CD4-positive, alpha-beta T cell treated with Interleukin-15 for 1 hour (primary cell): ENCODE measurements at regions not wholly inside any gene's neighbourhood (a gene's known extent, or its start where the extent isn't known, plus 50 kb on each side); places are given as distances from the start of the nearest gene placed in this dataset.
"Not testable (repeated sequence)": the region's sequence is repeated elsewhere in the genome, so short reads cannot be mapped to it uniquely, and the experiment has no call there.

Experiments used
- DNase-seq: peaks from one replicate; pipeline ENCODE4 v3.0.0-alpha.2; 2020

DNA sequence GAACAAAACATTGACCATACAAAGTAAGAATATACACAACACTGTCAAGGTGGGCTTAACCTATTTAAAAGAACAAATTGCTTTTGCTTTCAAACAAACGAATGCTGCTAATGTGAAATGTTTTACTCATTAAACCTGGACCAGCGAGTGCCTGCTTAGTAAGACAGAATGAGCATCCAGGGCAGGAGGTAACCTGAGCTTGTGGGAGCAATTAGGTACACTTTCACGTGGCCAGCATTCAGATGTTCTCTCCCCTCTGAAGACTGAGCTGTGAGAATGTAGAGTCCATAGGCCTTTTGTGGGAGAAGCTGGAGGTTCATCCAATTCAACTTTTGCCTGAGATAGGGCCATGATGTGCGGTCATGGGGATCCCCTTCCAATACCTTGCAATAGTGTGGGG, 266.5 kb downstream of the TSN start:
- DNase-seq = no peak

DNA sequence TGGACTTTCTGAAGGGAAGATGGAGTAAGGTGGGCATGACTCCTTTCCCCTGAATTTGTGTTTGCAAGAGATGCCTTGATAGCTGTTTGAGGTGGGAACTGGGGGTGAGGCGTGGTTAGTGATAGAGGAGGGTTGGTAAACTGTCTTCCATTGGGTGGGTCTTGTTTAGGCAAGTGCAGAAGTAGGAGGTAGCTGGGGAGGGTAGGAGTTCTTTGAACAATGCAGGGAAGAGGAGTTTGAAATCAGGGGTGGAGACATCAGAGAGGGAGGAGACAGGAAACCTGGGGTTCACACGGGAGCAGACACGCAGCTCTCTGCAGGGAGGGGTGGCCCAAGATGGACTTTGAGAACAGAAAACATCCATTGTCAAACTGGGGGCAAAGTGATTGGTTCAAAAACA, 267.1 kb downstream of the TSN start:
- no peak for DNase-seq

DNA sequence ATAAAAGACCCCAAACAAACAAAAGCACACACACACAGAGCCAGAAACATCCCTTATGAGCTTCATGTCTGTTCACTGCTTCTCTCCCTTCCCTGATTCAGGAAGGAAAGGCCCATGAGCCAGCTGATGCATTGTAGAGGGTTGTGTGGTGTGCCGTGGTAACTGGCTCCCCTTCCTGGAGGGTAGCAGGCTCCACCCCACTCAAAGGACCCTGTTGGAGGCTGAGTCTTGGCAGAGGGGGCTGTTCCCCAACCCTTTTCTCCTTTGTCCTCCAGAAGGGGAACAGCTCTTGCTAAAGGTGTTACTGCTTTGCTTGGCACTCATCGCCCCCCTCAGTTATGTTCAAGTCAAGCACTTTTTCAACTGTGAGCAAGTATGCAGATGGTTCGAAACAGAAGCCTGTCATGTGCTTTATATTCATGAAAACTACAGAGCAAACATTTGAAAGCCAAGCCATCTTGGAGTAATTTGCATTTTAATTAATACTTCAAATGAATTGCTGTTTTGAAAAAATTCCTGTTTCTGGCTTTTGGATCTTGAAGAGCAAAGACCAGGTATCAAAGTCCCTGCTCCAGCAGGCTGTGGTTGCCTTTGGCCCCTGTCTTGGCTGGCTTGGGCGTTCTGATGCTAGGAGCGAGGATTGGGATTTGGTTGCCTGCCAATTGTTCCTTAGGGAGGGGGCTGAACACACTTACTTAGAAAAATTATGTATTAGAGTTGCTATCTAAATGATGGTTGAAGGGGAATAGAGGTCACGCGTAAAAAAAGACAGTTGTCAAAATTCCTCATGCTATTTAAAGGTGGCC, 267.8 kb downstream of the TSN start:
- DNase-seq = no peak

DNA sequence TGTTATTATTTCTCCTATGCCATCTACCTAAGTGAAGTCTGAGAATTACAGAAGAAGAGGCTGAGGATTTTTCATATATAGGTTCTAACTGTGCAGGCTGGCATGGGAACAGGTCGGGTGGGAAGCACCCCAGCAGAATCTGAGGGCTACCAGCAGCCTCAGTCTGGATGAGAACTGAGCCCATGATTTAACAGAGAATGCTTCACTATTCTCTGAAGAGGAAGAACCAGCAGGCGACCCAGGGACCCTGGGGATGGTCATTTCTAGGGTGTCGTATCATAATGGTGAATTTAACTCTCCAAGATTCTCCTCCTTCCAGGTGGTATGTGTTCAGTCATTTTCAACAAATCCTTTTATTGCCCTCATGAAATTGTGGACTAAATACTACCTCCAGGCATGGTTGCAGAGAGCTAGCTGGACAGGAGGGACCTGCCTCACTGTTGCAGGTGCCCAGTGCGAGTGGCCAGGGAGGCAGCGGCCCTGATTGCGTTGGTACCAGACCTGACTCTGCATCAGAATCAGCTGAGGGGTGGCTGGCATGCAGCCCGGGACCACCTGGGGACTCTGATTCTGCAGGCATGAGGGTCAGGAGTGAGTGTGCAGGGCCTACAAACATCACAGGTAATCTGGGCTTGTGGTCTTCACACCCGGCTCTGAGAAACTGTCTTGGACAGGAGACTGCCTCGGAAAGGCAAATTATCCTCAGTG, 272.2 kb downstream of the TSN start:
- no peak for DNase-seq

DNA sequence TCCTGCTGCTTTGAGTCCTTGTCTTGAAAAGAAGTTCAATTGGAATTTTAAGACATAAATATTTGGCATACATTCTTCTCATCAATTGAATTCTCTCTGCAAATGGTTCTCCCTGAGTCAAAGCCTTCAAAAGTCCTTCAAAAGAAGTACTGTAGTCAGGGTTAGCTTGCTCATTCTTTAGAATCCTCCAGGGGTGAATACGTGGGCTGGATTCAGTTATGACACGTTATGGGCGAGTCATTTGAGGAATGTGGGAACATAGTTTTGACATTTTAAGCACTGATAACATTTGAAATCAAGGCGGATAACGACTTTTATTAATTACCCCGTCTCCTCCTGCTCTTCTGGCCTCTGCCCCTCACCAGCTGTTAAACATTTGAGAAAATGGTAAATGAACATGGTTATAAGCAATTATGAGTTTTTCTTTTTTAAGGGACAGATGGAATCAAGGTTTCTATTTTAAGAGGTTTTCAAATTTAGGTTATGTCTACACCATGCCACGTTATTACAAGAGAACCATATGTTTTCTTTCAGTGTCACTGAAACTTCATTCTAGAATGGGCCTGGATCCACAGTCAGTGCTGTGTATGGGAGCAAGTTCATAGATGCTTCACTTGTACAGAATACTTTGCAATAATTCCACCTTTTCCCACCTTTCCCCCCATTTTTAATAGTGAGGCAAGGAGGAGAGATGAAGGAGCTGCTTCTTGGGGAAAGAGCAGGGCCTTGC, 273.1 kb downstream of the TSN start:
- no peak for DNase-seq

DNA sequence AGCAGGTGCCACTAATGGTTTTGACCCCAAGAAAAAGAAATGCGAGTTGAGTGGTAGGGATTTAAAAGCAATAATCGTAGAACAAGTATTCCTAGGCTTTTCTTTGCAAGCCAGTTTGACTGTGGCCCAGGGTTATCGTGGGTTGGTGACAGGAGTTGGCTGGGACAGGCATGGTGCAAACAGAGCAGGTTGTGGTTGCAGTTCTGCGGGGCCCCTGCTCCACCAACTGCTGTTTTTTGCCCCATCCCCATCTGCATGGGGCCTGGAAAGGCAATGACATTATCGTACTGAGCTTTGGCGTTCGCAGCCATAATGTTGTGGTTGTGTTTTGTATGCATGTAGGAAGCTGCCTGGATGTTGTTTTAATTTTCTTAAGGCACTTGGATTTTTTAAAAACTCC, 274.0 kb downstream of the TSN start:
- no peak for DNase-seq

DNA sequence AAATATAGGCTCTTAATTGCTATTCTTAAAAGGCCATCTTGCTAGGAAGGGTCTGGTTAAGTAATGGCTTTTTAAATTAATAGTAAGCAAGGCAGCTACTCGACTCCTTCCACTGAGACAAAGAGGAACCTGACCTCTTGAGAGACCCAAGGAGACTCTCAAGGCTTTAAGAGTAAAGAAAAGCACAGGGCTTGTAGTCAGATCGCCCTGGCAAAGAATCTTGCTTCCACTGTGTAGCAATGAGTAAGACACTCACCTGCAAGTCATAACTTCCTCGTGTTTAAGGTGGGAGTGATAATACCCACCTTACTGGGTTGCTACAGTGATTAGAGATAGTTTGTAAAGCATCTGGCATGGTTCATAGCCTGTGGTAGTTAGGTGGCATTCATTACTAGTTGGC, 274.5 kb downstream of the TSN start:
- no peak for DNase-seq

DNA sequence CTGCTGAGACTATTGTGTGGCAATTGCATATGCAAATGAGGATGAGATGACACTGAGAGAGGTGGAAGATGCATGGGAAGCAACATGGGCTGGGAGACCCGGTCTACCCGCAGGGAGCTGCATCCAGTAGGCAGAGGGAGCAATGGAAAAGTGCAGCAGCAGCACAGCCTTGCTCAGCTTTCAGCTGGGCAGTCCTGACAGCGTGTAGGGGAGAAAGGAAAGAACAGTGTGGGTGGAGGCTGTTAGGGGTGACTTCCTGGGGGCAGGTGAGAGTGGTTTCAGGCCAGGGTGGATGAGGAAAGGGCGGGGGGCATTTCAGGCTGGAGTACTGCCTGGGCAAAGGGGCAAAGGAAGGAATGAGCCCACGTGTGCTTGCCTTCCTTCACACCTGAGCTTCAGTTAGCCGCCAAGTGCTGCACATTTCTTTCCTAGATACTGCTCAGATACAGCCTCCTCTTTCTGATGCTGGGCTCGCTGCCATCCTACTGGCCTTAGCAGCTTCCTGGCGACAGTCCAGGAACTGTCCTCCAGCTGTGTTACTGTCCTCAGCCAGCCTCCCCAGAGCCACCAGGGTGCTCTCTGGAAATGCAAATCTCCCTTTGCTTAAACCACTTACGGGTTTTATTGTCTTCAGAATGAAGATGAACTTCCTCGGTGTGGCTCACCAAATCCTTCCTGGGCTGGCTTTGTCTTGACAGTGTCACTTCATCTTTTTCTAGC, 276.3 kb downstream of the TSN start:
- no peak for DNase-seq

DNA sequence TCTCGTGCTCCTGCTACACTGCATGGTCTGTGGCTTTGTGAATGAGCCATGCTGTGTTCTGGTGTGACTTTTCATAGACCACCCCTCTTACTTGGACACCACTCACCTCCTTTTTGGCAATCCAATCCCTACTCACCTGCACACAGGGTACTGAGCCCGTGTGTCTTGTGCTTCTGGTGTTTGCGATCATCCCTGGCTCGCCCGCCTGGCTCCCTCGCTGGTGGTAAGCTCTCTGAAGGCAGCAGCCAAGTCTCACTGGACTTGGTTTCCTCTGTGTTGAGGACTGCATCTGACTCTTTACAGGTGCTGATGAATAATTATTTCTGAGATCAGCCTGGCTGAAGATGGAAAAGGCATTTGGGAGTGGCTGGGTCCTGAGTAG, 276.8 kb downstream of the TSN start:
- DNase-seq = no peak

DNA sequence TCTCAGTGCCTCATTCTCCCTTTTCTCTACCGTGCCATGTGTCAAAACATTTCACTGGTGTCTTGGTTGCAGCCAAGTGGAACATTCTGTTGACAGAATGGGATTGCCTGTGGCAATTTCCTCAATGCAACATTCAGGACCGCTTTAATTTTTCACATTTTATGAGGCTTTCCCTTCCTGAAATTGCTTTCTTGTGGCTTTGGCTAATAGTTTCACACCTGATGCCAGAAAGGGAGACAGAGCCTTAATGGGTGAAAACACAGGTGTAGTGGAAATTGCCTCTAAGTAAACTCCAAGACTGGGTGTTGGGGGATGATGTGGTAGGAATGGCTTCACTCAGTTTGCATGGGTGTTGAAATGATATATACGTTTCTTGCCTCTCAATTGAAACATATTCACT, 278.3 kb downstream of the TSN start:
- DNase-seq = no peak

DNA sequence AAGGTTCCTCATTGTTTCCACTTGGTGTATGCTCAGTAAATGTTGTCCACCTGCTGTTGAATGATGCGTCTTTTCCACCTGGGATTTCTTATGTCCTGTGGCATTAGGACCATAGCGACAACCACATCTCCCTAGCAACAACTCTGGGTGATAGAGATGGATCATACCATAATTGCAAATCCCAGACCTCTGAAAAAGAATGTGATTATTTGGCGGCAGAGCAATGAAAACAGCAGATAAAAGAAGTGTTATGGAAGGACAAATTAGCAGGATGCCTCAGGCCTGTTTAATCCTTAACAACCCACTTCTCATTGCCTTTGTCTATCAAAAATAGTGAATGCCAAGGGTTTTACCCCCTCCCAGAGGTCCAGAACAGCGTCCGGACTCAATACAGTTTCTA, 278.9 kb downstream of the TSN start:
- no peak for DNase-seq

DNA sequence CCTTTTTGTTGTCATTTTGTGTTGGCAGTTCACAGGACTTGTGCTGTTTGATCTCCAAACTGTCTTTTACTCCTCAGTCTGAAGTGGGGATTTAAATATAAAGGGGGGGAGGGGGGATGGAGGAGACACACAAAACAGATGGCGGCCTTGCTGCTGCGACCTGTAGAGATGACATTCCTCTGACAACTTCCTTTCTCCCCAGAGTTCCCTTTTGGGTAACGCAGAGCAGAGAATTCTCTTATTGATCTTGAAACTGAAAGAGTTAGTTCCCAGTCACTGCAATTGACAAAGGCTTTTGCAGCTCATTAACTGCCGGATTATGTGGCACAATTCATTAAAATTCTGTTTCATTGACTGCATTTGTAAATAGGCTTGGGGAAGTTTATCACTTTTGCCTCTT, 279.3 kb downstream of the TSN start:
- no peak for DNase-seq

DNA sequence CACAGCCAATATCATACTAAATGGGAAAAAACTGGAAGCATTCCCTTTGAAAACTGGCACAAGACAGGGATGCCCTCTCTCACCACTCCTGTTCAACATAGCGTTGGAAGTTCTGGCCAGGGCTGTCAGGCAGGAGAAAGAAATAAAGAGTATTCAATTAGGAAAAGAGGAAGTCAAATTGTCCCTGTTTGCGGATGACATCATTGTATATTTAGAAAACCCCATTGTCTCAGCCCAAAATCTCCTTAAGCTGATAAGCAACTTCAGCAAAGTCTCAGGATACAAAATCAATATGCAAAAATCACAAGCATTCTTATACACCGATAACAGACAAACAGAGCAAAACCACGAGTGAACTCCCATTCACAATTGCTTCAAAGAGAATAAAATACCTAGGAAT, 283.4 kb downstream of the TSN start:
- DNase-seq = not testable (repeated sequence)

DNA sequence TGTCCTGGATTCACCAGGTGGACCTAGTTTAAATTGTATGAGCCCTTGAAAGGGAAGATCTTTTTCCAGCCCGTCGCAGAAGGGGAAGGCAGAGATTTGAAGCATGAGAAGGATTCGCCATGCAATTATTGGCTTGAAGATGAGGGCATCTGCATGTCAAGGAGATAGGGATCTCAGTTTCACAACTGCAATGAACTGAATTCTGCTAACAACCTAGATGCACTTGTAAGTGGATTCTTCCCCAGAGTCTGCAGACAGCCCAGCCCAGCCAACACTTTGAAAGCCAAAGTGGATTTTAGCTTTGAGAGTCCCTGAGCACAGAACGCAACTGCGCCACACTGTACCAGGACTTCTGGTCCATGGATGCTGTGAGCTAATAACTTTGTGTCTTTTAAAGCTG, 286.0 kb downstream of the TSN start:
- no peak for DNase-seq

DNA sequence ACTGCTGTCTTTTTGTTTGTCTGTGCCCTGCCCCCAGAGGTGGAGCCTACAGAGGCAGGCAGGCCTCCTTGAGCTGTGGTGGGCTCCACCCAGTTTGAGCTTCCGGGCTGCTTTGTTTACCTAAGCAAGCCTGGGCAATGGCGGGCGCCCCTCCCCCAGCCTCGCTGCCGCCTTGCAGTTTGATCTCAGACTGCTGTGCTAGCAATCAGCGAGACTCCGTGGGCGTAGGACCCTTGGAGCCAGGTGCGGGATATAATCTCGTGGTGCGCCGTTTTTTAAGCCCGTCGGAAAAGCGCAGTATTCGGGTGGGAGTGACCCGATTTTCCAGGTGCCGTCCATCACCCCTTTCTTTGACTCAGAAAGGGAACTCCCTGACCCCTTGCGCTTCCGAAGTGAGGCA, 296.2 kb downstream of the TSN start:
- not testable (repeated sequence) for DNase-seq

DNA sequence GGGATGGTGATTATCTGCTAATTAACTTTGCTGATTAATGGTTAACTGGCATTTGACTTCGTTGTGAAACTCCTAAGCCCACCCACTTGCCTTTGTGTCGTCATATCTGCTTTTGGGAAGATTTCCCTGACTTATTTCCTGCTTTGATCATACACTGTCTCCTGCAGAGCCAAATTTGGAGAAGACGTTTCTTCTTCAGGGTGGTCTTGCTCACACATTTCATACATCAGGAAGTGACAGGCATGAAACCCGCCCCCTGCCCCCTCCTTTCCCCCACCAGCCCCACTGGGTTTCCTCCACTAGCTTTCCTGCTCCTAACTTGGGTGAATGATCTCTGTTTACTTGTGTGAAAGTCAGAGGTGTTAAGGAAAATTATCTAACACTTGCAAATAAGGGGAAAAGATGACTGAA, 300.1 kb downstream of the TSN start:
- DNase-seq = no peak

DNA sequence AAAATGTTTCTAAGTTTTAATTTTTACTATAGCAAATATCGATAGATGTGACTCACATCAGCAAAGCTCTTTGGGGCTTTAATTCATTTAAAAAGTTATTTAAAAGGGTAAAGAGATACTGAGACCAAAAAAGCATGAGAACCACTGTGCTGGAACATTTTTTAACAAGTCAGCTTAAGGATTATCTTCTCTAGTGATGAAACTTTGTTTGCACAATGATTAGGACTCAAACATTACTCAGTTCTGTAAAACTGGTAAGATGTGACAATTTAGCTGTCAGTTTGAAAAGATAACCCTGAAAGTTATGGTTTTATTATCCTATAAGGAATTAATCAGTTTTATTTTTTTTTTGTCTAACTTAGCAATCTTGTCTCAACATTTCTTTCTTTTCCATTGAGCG, 301.4 kb downstream of the TSN start:
- no peak for DNase-seq

DNA sequence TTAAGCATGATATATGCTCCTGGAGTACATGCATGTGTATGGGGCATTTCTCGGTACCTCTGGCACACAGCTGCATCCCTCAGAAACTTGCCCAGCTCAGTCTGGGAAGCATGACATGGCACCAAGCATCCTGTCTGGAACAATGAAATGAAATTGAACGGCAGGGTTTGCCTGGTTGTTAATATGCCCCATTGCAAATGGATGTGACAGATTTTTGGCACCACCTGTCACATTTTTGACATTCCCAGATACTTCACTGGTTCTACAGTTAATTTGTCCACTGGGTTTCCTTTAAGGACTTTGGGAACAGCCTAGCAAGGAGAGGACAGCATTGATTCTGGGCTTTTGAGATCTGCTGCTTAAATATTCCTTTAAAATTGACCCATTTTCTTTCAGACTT, 305.8 kb downstream of the TSN start:
- DNase-seq = no peak

DNA sequence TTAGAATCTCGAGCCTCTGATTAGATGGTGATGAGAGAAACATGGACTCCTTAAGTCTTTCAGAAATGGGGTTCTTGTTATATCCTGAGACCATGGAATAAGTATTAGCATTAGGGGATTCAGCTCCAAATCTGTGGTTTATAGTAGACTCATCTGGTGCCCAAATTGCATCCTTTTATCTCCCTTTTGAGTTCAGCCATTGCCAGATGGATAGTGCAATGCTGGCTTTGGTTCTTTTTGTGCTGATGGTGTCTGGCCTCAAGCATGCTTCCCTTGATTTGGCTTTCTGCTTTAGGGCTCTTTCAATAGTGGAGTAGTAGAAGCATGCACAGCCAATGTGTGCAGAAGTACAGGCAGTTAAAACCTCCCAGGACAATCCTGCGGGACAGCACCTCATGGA, 306.4 kb downstream of the TSN start:
- no peak for DNase-seq

DNA sequence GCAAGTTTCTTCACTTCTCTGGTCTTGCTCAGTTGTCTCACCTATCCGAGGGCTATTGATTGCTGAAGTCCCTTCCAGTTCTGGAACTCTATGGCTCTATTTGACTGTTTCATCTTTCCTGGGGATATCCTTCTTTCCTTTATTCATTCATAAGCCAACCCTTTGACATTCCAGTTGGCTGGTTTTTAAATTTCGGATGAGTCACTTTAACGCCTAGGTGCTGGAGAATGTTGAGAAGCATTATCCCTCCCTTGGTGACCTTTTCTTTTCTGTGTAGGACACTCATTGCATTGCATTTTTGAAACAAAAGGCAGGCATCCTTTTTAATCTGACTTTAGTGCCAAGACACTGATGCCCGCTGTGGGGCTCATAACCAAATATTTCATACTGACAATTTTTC, 307.1 kb downstream of the TSN start:
- DNase-seq = no peak

DNA sequence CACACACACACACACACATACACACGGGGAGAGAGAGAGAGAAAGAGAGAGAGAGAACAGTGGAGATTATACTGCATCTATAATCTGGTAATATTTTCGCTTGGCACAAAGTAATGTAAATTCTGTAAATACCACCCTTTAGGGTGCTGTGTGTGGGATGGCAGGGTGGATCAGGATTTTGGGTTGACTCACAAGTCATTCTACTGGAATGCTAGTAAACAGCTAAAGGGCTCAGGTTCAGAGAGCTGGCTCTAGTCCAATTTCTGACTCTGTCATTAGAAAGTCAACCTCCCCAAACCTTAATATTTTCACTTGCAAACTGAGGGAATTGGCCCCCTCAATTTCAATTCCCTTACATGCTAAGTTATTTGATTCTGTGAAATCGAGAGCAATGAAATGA, 308.3 kb downstream of the TSN start:
- DNase-seq = no peak

DNA sequence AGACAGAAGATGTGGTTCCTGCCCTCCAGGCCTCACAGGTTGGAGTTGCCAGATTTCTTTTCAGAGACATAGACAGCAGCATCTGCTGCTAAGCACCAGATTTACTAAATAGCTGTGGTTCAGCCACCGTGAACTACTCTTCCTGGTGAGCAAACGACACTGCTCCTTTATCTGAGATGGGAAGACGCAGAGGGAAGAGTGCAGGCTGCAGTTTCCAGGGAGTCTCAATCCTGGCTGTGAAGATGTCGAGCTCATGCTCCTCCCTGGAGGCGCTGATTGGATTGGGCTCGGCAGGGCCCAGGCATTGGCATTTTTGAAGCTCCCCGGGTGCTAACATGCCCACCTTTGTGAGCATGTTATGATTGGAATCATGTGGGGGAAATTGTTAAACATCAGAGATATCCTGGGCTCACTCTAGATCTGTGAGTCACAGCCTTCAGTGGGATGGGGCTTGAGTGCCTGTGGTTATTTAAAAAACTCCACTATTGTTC, 314.8 kb downstream of the TSN start:
- DNase-seq = no peak

DNA sequence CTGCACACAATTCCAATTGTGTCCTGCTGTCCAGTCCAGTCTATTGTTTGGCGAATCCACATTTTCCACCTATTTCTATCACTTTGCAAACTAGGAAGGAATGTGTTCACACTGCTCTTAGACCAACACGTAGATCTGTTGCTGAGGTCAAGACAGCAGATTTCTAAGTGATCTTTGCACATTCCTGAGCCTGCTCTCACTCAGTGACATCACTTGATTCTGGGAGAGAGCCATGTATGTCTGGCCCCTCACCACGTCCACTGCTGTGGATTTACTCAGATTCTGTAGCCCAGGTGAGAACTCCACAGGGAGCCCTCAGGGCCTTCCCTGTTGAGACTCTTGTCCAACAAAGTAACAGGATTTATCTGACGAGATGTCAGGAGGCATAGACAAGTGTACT, 317.2 kb downstream of the TSN start:
- DNase-seq = no peak
